ENCODE measurements at regions not wholly inside any gene's neighbourhood (a gene's known extent, or its start where the extent isn't known, plus 50 kb on each side); places are given as distances from the start of the nearest gene placed in this dataset.

- H3K4me3 ChIP-seq (ENCODE audit: low read length) = no peak overlapping the region
- no peak for DNase-seq (ENCODE audit: low read depth, low spot score)
Measured at GRCh38 chr5:18985171-18985758, 1002.7 kb downstream of the CDH18 start.

- DNase-seq (ENCODE audit: low read depth, low spot score) = no peak
- H3K4me3 ChIP-seq (ENCODE audit: low read length) = no peak overlapping the region
Measured at GRCh38 chr5:18987101-18987500, 1000.9 kb downstream of the CDH18 start.

GRCh38 chr5:18990852-18991251 lies 997.1 kb downstream of the CDH18 start:
- H3K4me3 ChIP-seq (ENCODE audit: low read length) = no peak overlapping the region
- DNase-seq (ENCODE audit: low read depth, low spot score) = no peak

- DNase-seq (ENCODE audit: low read depth, low spot score) = no peak
Measured at GRCh38 chr5:18992264-18992663, 995.7 kb downstream of the CDH18 start.

GRCh38 chr5:18999478-18999877 lies 988.5 kb downstream of the CDH18 start:
- H3K4me3 ChIP-seq (ENCODE audit: low read length) = no peak overlapping the region
- no peak for DNase-seq (ENCODE audit: low read depth, low spot score)

More at GRCh38 chr5:18992264-18992663, 995.7 kb downstream of the CDH18 start:
- no peak overlapping the region for H3K4me3 ChIP-seq (ENCODE audit: low read length)

- no peak for DNase-seq (ENCODE audit: low read depth, low spot score)
- H3K4me3 ChIP-seq (ENCODE audit: low read length) = no peak overlapping the region
Measured at GRCh38 chr5:19001054-19001453, 986.9 kb downstream of the CDH18 start.

GRCh38 chr5:19001539-19001938 lies 986.5 kb downstream of the CDH18 start:
- no peak for DNase-seq (ENCODE audit: low read depth, low spot score)
- H3K4me3 ChIP-seq (ENCODE audit: low read length) = no peak overlapping the region

- DNase-seq (ENCODE audit: low read depth, low spot score) = no peak
- no peak overlapping the region for H3K4me3 ChIP-seq (ENCODE audit: low read length)
Measured at GRCh38 chr5:19002111-19002510, 985.9 kb downstream of the CDH18 start.

GRCh38 chr5:19018822-19019221 lies 969.2 kb downstream of the CDH18 start:
- no peak overlapping the region for H3K4me3 ChIP-seq (ENCODE audit: low read length)
- DNase-seq (ENCODE audit: low read depth, low spot score) = no peak

- no peak overlapping the region for H3K4me3 ChIP-seq (ENCODE audit: low read length)
- DNase-seq (ENCODE audit: low read depth, low spot score) = no peak
Measured at GRCh38 chr5:19031491-19031890, 956.5 kb downstream of the CDH18 start.

GRCh38 chr5:19035816-19036215 lies 952.2 kb downstream of the CDH18 start:
- no peak for DNase-seq (ENCODE audit: low read depth, low spot score)

GRCh38 chr5:19042106-19042505 lies 945.9 kb downstream of the CDH18 start:
- DNase-seq (ENCODE audit: low read depth, low spot score) = no peak

More at GRCh38 chr5:19035816-19036215, 952.2 kb downstream of the CDH18 start:
- H3K4me3 ChIP-seq (ENCODE audit: low read length) = no peak overlapping the region

GRCh38 chr5:19044311-19044710 lies 943.7 kb downstream of the CDH18 start:
- DNase-seq (ENCODE audit: low read depth, low spot score) = no peak
- H3K4me3 ChIP-seq (ENCODE audit: low read length) = no peak overlapping the region

More at GRCh38 chr5:19042106-19042505, 945.9 kb downstream of the CDH18 start:
- no peak overlapping the region for H3K4me3 ChIP-seq (ENCODE audit: low read length)

- no peak for DNase-seq (ENCODE audit: low read depth, low spot score)
Measured at GRCh38 chr5:19044931-19045695, 942.9 kb downstream of the CDH18 start.

GRCh38 chr5:19047277-19047676 lies 940.7 kb downstream of the CDH18 start:
- no peak overlapping the region for H3K4me3 ChIP-seq (ENCODE audit: low read length)
- DNase-seq (ENCODE audit: low read depth, low spot score) = no peak

More at GRCh38 chr5:19044931-19045695, 942.9 kb downstream of the CDH18 start:
- no peak overlapping the region for H3K4me3 ChIP-seq (ENCODE audit: low read length)

- H3K4me3 ChIP-seq (ENCODE audit: low read length) = no peak overlapping the region
- no peak for DNase-seq (ENCODE audit: low read depth, low spot score)
Measured at GRCh38 chr5:19048726-19049125, 939.3 kb downstream of the CDH18 start.

GRCh38 chr5:19058216-19058615 lies 929.8 kb downstream of the CDH18 start:
- DNase-seq (ENCODE audit: low read depth, low spot score) = no peak
- H3K4me3 ChIP-seq (ENCODE audit: low read length) = no peak overlapping the region

GRCh38 chr5:19064094-19064493 lies 923.9 kb downstream of the CDH18 start:
- no peak overlapping the region for H3K4me3 ChIP-seq (ENCODE audit: low read length)
- no peak for DNase-seq (ENCODE audit: low read depth, low spot score)

- no peak overlapping the region for H3K4me3 ChIP-seq (ENCODE audit: low read length)
- no peak for DNase-seq (ENCODE audit: low read depth, low spot score)
Measured at GRCh38 chr5:19067741-19068140, 920.3 kb downstream of the CDH18 start.

- H3K4me3 ChIP-seq (ENCODE audit: low read length) = no peak overlapping the region
- DNase-seq (ENCODE audit: low read depth, low spot score) = no peak
Measured at GRCh38 chr5:19098434-19098833, 889.6 kb downstream of the CDH18 start.

- H3K4me3 ChIP-seq (ENCODE audit: low read length) = no peak overlapping the region
- no peak for DNase-seq (ENCODE audit: low read depth, low spot score)
Measured at GRCh38 chr5:19099195-19099594, 888.8 kb downstream of the CDH18 start.
